Tongue (tissue), 1 donor: ENCODE measurements at regions not wholly inside any gene's neighbourhood (a gene's known extent, or its start where the extent isn't known, plus 50 kb on each side); places are given as distances from the start of the nearest gene placed in this dataset.

Experiments used
- DNase-seq: peaks from one replicate; pipeline ENCODE4 v3.0.0-alpha.2; 2015

GRCh38 chr6:29999416-29999815 lies 57.1 kb downstream of the HLA-A start:
- DNase-seq = no peak

DNA sequence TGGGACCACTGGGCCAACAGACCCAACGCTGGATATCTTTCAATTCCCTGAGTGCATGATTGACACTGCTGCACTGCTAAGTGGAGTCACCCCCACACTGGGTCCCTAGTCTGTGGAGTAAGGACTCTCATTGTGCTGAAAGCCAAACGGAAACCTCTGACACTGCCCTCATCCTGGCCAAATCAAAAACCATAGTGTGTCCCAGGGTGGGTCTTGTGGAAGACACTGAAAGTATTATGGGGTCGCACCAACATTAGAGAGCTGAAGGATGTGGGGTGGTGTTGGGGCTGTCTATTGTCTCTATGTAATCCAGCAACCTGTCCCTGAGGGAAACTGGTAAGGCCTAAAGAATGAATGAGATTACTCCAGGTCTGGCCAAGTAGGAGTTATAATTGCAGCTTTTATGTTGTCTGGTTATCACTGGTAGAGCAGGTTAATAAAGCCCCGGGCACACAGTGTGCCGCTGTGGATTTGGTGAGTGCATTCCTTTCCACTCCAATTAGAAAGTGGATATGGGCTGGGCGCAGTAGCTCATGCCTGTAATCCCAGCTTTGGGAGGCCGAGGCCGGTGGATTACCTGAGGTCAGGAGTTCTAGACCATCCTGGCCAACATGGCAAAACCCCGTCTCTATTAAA lies 57.9 kb downstream of the HLA-A start:
- DNase-seq = no peak

DNA sequence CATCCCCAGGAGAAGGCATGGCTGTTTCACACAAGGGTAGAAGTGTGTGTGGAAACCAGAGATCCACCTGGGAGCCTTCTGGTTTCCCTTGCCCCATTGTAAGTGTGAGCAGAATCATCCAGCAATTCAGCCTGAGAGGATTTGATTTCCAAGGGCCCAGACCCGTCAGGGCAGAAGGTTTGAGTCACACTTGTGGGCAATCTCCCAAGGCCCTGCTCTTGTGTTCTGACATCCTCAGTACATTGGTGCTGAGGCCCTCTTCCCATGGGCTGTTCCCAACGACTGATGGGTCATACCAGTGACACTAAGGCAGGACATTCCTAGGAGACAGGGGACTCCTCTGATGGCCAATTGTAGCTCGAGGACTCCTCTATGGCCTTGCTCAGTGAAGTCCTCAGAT lies 58.2 kb upstream of the POLR1H start:
- DNase-seq = no peak

DNA sequence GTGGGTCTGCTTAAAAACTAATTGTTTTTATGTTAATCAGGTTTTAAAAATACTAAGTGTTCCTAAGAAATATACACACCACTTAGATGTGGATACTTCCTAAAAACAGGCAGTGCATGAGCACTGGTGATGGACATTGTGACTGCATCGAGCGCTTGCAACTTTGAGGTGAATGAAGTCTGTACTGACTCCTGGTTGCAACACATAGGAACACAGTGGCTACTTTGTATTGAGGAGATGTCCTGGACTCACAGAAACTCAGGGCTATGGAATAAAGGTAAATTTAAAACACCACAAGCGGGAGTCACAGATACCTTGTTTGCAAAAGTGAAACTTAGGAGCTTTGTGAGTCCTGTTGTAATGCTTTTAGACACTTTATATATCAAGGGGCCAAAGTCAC lies 55.6 kb upstream of the POLR1H start:
- DNase-seq = no peak

- DNase-seq = peak; percentile 21
These were observed 54.6 kb upstream of the POLR1H start for GRCh38 chr6:30006170-30007131.

- no peak for DNase-seq
These were observed 53.8 kb upstream of the POLR1H start for GRCh38 chr6:30007132-30007764.

GRCh38 chr6:30009113-30009512 lies 52.0 kb upstream of the POLR1H start:
- DNase-seq = no peak
